HCT116 (cell line): ENCODE measurements at regions not wholly inside any gene's neighbourhood (a gene's known extent, or its start where the extent isn't known, plus 50 kb on each side); places are given as distances from the start of the nearest gene placed in this dataset.
A peak's percentile ranks its signal among the peaks of the same experiment; 100 is the strongest.

Source experiments
- ATAC-seq: fragments of 200-7000 bp; cut with Tn5 transposase; 2 replicates; pipeline ENCODE4 v1.9.1; 2020; ENCODE audit warnings: mild to moderate bottlenecking, moderate library complexity
- BruUV-seq: library from RNA; stranded (reverse); fragments of 400-500 nt; replicated peaks from 2 replicates; lab custom pipeline; 2021; lab: Mats Ljungman, UMichigan
- CTCF ChIA-PET: fragments of 300-600 bp; sonication (Branson Sonifier 250); formaldehyde crosslinking; loops from one replicate; lab custom pipeline; 2021; ENCODE audit warnings: antibody characterized with exemption; lab: Charles Lee
- POLR2A ChIA-PET: fragments of 300-600, 350-600 bp; sonication (Branson Sonifier 250); formaldehyde crosslinking; loops from one replicate; lab custom pipeline; 2021; ENCODE audit warnings: antibody characterized with exemption; lab: Charles Lee
- RAD21 ChIA-PET, 2 experiments: fragments of 300-600 bp; sonication (Branson Sonifier 250); formaldehyde crosslinking; loops; one replicate each; lab custom pipeline; 2023; ENCODE audit warnings: low total read pairs in 2 of 2; ENCODE audit not compliant: uncharacterized antibody in 2 of 2, unreplicated experiment in 2 of 2, low non-redundant PET in 1 of 2; lab: Charles Lee
- DNase-seq: peaks from one replicate; pipeline ENCODE4 v3.0.0-alpha.2; 2010; ENCODE audit warnings: low read depth, low spot score
- H2AFZ ChIP-seq: fragments of 200-600 bp; shearing (Covaris generic), sonication (generic); 2 replicates; pipeline ENCODE4 v1.6.1; 2017; ENCODE audit warnings: low read depth, mixed run types, mixed read lengths, antibody characterized with exemption, low read length; ENCODE audit not compliant: poor library complexity, severe bottlenecking
- H3K27ac ChIP-seq: 2 replicates; pipeline ENCODE4 v1.5.1; 2012; ENCODE audit warnings: low read depth, low read length
- H3K27me3 ChIP-seq: fragments of 200-600 bp; sonication (generic); 2 replicates; pipeline ENCODE4 v1.6.1; 2016; ENCODE audit warnings: mixed run types, low read length, mixed read lengths; ENCODE audit not compliant: insufficient read depth
- H3K36me3 ChIP-seq, 2 experiments: fragments of 200-500 bp in 1 of 2; fragments of 200-600 bp in 1 of 2; sonication (Bioruptor generic) in 1 of 2; sonication (generic) in 1 of 2; 2 replicates each; pipeline versions ENCODE4 v1.5.1 to v1.6.1; 2014 to 2016; ENCODE audit warnings: low read length in 2 of 2, inconsistent platforms in 1 of 2, mixed read lengths in 1 of 2, mixed run types in 1 of 2; ENCODE audit not compliant: insufficient read depth in 2 of 2, control insufficient read depth in 1 of 2
- H3K4me1 ChIP-seq, 2 experiments: fragments of 200-600 bp in 1 of 2; sonication (generic) in 1 of 2; 2 replicates each; pipeline versions ENCODE4 v1.5.1 to v1.6.1; 2012 to 2017; ENCODE audit warnings: low read length in 2 of 2, inconsistent platforms in 1 of 2, mild to moderate bottlenecking in 1 of 2, mixed read lengths in 1 of 2, mixed run types in 1 of 2, moderate library complexity in 1 of 2; ENCODE audit not compliant: insufficient read depth in 2 of 2, control insufficient read depth in 1 of 2
- H3K4me2 ChIP-seq: fragments of 200-600 bp; sonication (generic); 2 replicates; pipeline ENCODE4 v1.6.1; 2017; ENCODE audit warnings: mixed run types, low read length, mixed read lengths
- H3K4me3 ChIP-seq, 2 experiments: fragments of 200-600 bp in 1 of 2; sonication (generic) in 1 of 2; replicated peaks in 1 of 2; 2 replicates each; pipeline ENCODE4 v1.5.1; 2011 to 2016; ENCODE audit warnings: low read length in 2 of 2, control low read depth in 1 of 2, low read depth in 1 of 2, mild to moderate bottlenecking in 1 of 2, mixed read lengths in 1 of 2, mixed run types in 1 of 2
- H3K79me2 ChIP-seq: fragments of 200-600 bp; sonication (generic); 2 replicates; pipeline ENCODE4 v1.6.1; 2017; ENCODE audit warnings: mild to moderate bottlenecking, mixed run types, low read length, moderate library complexity, mixed read lengths; ENCODE audit not compliant: insufficient read depth
- H3K9ac ChIP-seq: fragments of 200-600 bp; sonication (generic); 2 replicates; pipeline ENCODE4 v1.6.1; 2016; ENCODE audit warnings: low read length, mixed read lengths
- H3K9me2 ChIP-seq: fragments of 200-600 bp; sonication (generic), shearing (Covaris generic); 2 replicates; pipeline ENCODE4 v1.6.1; 2017; ENCODE audit warnings: mixed run types, mild to moderate bottlenecking, moderate library complexity; ENCODE audit not compliant: insufficient read depth
- H3K9me3 ChIP-seq, 2 experiments: fragments of 200-500 bp in 1 of 2; fragments of 200-600 bp in 1 of 2; sonication (Bioruptor generic) in 1 of 2; sonication (generic) in 1 of 2; 2 replicates each; pipeline ENCODE4 v1.6.1; 2014 to 2017; ENCODE audit warnings: low read length in 2 of 2, mixed read lengths in 2 of 2, inconsistent platforms in 1 of 2, low read depth in 1 of 2, mild to moderate bottlenecking in 1 of 2, mixed run types in 1 of 2, moderate library complexity in 1 of 2; ENCODE audit not compliant: control insufficient read depth in 1 of 2, insufficient read depth in 1 of 2
- H4K20me1 ChIP-seq: fragments of 200-600 bp; sonication (generic), shearing (Covaris generic); 2 replicates; pipeline ENCODE4 v1.6.1; 2017; ENCODE audit warnings: mixed run types, mild to moderate bottlenecking, moderate library complexity; ENCODE audit not compliant: insufficient read depth
- CBX3 ChIP-seq: IDR thresholded peaks from 2 replicates; pipeline ENCODE4 v1.6.1; 2012; ENCODE audit warnings: low read depth
- EGR1 ChIP-seq: IDR thresholded peaks from 2 replicates; pipeline ENCODE4 v1.6.1; 2012; ENCODE audit warnings: low read depth
- EZH2phosphoT487 ChIP-seq: fragments of 200-600 bp; IDR thresholded peaks from 2 replicates; pipeline ENCODE4 v1.6.1; 2018; ENCODE audit warnings: antibody characterized with exemption, borderline replicate concordance
- FOSL1 ChIP-seq: IDR thresholded peaks from 2 replicates; pipeline ENCODE4 v1.6.1; 2012; ENCODE audit warnings: low read depth
- POLR2A ChIP-seq: IDR thresholded peaks from 2 replicates; pipeline ENCODE4 v1.7.0; 2011; ENCODE audit warnings: borderline replicate concordance; ENCODE audit not compliant: insufficient read depth, insufficient read length; ENCODE audit errors: extremely low read depth
- POLR2AphosphoS5 ChIP-seq: IDR thresholded peaks from 2 replicates; pipeline ENCODE4 v1.6.1; 2011; ENCODE audit warnings: mild to moderate bottlenecking, low read depth, low read length, moderate library complexity
- RAD21 ChIP-seq: IDR thresholded peaks from 2 replicates; pipeline ENCODE4 v1.6.1; 2012; ENCODE audit warnings: low read depth, mild to moderate bottlenecking
- SIN3A ChIP-seq: IDR thresholded peaks from 2 replicates; pipeline ENCODE4 v1.6.1; 2012; ENCODE audit warnings: low read depth
- SP1 ChIP-seq: IDR thresholded peaks from 2 replicates; pipeline ENCODE4 v1.6.1; 2012; ENCODE audit warnings: low read depth
- YY1 ChIP-seq: IDR thresholded peaks from 2 replicates; pipeline ENCODE4 v1.6.1; 2011; ENCODE audit warnings: low read length, low read depth, moderate library complexity, mild to moderate bottlenecking; ENCODE audit not compliant: insufficient replicate concordance; ENCODE audit errors: extremely low read depth
- ZFX ChIP-seq: fragments of 450-650 bp; IDR thresholded peaks from 2 replicates; pipeline ENCODE4 v1.6.1; 2017
- intact Hi-C: fragments of 100-400 bp; cut with micrococcal nuclease; formaldehyde crosslinking; loops from 2 replicates; pipeline ENCODE4 v1.10.0; 2022
- TF ChIP-seq, protein P1 (sequence below): IDR thresholded peaks from 2 replicates; pipeline ENCODE4 v1.6.1; 2012; ENCODE audit warnings: low read depth
- TF ChIP-seq, protein P2 (sequence below), 3 experiments: fragments of 200-600 bp in 1 of 3; sonication (generic) in 1 of 3; IDR thresholded peaks in 2 of 3; conservative IDR thresholded peaks in 1 of 3; 2 replicates each; pipeline ENCODE4 v1.5.1; 2012 to 2017; ENCODE audit warnings: low read depth in 2 of 3, low read length in 2 of 3, antibody characterized with exemption in 1 of 3, borderline replicate concordance in 1 of 3, control low read depth in 1 of 3, mild to moderate bottlenecking in 1 of 3, mixed read lengths in 1 of 3, mixed run types in 1 of 3, moderate library complexity in 1 of 3; ENCODE audit not compliant: insufficient read depth in 1 of 3
- TF ChIP-seq, protein P3 (sequence below): IDR thresholded peaks from 2 replicates; pipeline ENCODE4 v1.6.1; 2011; ENCODE audit warnings: mild to moderate bottlenecking, low read length, moderate library complexity; ENCODE audit not compliant: insufficient replicate concordance; ENCODE audit errors: extremely low read depth
- TF ChIP-seq, protein P4 (sequence below): IDR thresholded peaks from 2 replicates; pipeline ENCODE4 v1.6.1; 2012
- TF ChIP-seq, protein P5 (sequence below): IDR thresholded peaks from 2 replicates; pipeline ENCODE4 v1.6.1; 2012

DNA sequence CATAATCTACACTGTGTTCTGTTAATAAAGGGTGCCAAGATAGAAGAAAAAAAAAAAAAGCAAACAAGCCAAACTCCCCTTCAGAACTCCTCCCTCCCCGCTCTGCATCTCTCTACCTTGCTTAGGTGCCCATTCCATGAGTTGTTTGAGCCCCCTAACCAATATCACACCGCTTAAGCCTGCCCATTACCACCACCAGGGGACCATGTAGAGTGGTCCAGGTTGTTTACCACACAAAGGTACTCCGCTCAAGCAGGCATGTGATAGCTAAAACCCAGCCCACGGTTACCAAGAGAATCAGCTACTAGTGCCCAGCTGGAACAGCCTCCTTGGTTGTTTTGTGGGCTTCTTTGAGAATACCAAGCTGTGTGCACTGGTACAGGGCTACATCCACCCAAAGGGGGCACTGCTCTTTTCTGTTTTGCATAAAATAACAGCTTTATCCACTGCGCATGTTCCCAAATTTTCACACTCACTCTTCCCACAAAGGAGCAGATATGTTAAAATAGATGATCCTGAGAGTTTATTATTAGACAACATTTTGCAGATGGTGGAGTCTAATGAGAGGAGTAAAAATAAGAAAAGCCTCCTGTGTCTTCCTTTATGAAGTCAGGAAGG, 304.1 kb downstream of the DEPDC1B start:
- no TSS peak for BruUV-seq
- intact Hi-C loops, result no loop called here
- Histone ChIP-seq H3K27ac (no peak overlapping the region), H3K4me3 (no peak overlapping the region), H3K9me3 (no peaks in the 10 kb centered on the region), H3K9me2 (no peaks in the 10 kb centered on the region), H3K4me1 (no peaks in the 10 kb centered on the region), H3K79me2 (no peaks in the 10 kb centered on the region), H2AFZ (no peak overlapping the region)
- DNase-seq (no peak), ATAC-seq (peak; percentile 61)
- CTCF ChIA-PET, result no interaction called here
- RAD21 ChIA-PET, result no interaction called here
- TF ChIP-seq, protein P1, sequence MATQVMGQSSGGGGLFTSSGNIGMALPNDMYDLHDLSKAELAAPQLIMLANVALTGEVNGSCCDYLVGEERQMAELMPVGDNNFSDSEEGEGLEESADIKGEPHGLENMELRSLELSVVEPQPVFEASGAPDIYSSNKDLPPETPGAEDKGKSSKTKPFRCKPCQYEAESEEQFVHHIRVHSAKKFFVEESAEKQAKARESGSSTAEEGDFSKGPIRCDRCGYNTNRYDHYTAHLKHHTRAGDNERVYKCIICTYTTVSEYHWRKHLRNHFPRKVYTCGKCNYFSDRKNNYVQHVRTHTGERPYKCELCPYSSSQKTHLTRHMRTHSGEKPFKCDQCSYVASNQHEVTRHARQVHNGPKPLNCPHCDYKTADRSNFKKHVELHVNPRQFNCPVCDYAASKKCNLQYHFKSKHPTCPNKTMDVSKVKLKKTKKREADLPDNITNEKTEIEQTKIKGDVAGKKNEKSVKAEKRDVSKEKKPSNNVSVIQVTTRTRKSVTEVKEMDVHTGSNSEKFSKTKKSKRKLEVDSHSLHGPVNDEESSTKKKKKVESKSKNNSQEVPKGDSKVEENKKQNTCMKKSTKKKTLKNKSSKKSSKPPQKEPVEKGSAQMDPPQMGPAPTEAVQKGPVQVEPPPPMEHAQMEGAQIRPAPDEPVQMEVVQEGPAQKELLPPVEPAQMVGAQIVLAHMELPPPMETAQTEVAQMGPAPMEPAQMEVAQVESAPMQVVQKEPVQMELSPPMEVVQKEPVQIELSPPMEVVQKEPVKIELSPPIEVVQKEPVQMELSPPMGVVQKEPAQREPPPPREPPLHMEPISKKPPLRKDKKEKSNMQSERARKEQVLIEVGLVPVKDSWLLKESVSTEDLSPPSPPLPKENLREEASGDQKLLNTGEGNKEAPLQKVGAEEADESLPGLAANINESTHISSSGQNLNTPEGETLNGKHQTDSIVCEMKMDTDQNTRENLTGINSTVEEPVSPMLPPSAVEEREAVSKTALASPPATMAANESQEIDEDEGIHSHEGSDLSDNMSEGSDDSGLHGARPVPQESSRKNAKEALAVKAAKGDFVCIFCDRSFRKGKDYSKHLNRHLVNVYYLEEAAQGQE, result no peak
- no peak for TF ChIP-seq YY1
- TF ChIP-seq, protein P2, sequence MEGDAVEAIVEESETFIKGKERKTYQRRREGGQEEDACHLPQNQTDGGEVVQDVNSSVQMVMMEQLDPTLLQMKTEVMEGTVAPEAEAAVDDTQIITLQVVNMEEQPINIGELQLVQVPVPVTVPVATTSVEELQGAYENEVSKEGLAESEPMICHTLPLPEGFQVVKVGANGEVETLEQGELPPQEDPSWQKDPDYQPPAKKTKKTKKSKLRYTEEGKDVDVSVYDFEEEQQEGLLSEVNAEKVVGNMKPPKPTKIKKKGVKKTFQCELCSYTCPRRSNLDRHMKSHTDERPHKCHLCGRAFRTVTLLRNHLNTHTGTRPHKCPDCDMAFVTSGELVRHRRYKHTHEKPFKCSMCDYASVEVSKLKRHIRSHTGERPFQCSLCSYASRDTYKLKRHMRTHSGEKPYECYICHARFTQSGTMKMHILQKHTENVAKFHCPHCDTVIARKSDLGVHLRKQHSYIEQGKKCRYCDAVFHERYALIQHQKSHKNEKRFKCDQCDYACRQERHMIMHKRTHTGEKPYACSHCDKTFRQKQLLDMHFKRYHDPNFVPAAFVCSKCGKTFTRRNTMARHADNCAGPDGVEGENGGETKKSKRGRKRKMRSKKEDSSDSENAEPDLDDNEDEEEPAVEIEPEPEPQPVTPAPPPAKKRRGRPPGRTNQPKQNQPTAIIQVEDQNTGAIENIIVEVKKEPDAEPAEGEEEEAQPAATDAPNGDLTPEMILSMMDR (IDR thresholded peaks at IDR 0.05 in 2 of 3, conservative IDR thresholded peaks at IDR 0.05 in 1 of 3; ENCODE audit: borderline replicate concordance in 1 of 3, insufficient read depth in 1 of 3, low read depth in 2 of 3, low read length in 2 of 3), result peak in 1 of 3 experiments; percentile 25; a peak in 3 of 6 replicates
- no peak for TF ChIP-seq ZFX
- no peak for TF ChIP-seq CBX3
- no peak for TF ChIP-seq SP1
- no peak for TF ChIP-seq POLR2AphosphoS5
- TF ChIP-seq POLR2A, result no peak
- peak; percentile 17; the same call in 1 of the 2 replicates for TF ChIP-seq RAD21
- TF ChIP-seq EGR1, result no peak
- TF ChIP-seq, protein P3, sequence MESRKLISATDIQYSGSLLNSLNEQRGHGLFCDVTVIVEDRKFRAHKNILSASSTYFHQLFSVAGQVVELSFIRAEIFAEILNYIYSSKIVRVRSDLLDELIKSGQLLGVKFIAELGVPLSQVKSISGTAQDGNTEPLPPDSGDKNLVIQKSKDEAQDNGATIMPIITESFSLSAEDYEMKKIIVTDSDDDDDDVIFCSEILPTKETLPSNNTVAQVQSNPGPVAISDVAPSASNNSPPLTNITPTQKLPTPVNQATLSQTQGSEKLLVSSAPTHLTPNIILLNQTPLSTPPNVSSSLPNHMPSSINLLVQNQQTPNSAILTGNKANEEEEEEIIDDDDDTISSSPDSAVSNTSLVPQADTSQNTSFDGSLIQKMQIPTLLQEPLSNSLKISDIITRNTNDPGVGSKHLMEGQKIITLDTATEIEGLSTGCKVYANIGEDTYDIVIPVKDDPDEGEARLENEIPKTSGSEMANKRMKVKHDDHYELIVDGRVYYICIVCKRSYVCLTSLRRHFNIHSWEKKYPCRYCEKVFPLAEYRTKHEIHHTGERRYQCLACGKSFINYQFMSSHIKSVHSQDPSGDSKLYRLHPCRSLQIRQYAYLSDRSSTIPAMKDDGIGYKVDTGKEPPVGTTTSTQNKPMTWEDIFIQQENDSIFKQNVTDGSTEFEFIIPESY, result no peak
- TF ChIP-seq, protein P4, sequence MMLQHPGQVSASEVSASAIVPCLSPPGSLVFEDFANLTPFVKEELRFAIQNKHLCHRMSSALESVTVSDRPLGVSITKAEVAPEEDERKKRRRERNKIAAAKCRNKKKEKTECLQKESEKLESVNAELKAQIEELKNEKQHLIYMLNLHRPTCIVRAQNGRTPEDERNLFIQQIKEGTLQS, result no peak
- TF ChIP-seq EZH2phosphoT487, result no peak
- TF ChIP-seq FOSL1, result no peak
- no peak for TF ChIP-seq SIN3A
- TF ChIP-seq, protein P5, sequence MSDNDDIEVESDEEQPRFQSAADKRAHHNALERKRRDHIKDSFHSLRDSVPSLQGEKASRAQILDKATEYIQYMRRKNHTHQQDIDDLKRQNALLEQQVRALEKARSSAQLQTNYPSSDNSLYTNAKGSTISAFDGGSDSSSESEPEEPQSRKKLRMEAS, result no peak
- TF ChIP-seq, all 23 proteins: peak for 2
- Histone ChIP-seq H3K9ac (no peak overlapping the region), H3K27me3 (peaks cover 19% of the 10 kb centered on the region), H4K20me1 (no peaks in the 10 kb centered on the region; the same call in 1 of the 2 replicates), H3K36me3 (no peaks in the 10 kb centered on the region), H3K4me2 (no peak overlapping the region)
- POLR2A ChIA-PET, result no interaction called here
